Esophagus (tissue), 2 donors: ENCODE measurements at regions not wholly inside any gene's neighbourhood (a gene's known extent, or its start where the extent isn't known, plus 50 kb on each side); places are given as distances from the start of the nearest gene placed in this dataset.

Source experiments
- H3K27ac ChIP-seq, 2 donors: one replicate each; pipeline ENCODE4 v1.5.1; 2013; ENCODE audit warnings: low read depth in 2 of 2, mild to moderate bottlenecking in 2 of 2, inconsistent platforms in 1 of 2, low read length in 1 of 2, moderate library complexity in 1 of 2
- H3K27me3 ChIP-seq, 2 donors: one replicate each; pipeline ENCODE4 v1.6.1; 2013; ENCODE audit warnings: low read length in 2 of 2, control low read depth in 1 of 2, mild to moderate bottlenecking in 1 of 2; ENCODE audit not compliant: insufficient read depth in 2 of 2, control insufficient read depth in 1 of 2
- H3K36me3 ChIP-seq, 2 donors: one replicate each; pipeline ENCODE4 v1.6.1; 2013; ENCODE audit warnings: low read length in 1 of 2; ENCODE audit not compliant: control insufficient read depth in 2 of 2, insufficient read depth in 2 of 2
- H3K4me1 ChIP-seq, 2 donors: one replicate each; pipeline ENCODE4 v1.6.1; 2013; ENCODE audit warnings: low read length in 1 of 2; ENCODE audit not compliant: control insufficient read depth in 2 of 2, insufficient read depth in 2 of 2
- H3K4me3 ChIP-seq, 2 donors: one replicate each; pipeline ENCODE4 v1.5.1; 2013; ENCODE audit warnings: low read length in 2 of 2, mild to moderate bottlenecking in 2 of 2, low read depth in 1 of 2, moderate library complexity in 1 of 2
- H3K9me3 ChIP-seq, 2 donors: one replicate each; pipeline ENCODE4 v1.6.1; 2013; ENCODE audit warnings: mild to moderate bottlenecking in 2 of 2, low read depth in 1 of 2, low read length in 1 of 2, moderate library complexity in 1 of 2; ENCODE audit not compliant: control insufficient read depth in 2 of 2, insufficient read depth in 1 of 2
- WGBS, 2 donors: extraction: QIAGEN DNeasy Blood & Tissue Kit; methylation state at CpG; one replicate each; pipeline ENCODE4 v1.1.7; 2013; 5-methylcytosine and 5-hydroxymethylcytosine counted together
- donor health status: healthy with polysubstance abuse.
- donor health status: Bipolar disorder and iron deficiency.

GRCh38 chr11:122524898-122525297 is 130.6 kb upstream of the UBASH3B start:
- WGBS, 2 donors: 67 to 78% methylated on average over 2 of the region's 2 CpGs
- Histone ChIP-seq H3K9me3 (no peaks in the 10 kb centered on the region), H3K36me3 (no peaks in the 10 kb centered on the region)

DNA sequence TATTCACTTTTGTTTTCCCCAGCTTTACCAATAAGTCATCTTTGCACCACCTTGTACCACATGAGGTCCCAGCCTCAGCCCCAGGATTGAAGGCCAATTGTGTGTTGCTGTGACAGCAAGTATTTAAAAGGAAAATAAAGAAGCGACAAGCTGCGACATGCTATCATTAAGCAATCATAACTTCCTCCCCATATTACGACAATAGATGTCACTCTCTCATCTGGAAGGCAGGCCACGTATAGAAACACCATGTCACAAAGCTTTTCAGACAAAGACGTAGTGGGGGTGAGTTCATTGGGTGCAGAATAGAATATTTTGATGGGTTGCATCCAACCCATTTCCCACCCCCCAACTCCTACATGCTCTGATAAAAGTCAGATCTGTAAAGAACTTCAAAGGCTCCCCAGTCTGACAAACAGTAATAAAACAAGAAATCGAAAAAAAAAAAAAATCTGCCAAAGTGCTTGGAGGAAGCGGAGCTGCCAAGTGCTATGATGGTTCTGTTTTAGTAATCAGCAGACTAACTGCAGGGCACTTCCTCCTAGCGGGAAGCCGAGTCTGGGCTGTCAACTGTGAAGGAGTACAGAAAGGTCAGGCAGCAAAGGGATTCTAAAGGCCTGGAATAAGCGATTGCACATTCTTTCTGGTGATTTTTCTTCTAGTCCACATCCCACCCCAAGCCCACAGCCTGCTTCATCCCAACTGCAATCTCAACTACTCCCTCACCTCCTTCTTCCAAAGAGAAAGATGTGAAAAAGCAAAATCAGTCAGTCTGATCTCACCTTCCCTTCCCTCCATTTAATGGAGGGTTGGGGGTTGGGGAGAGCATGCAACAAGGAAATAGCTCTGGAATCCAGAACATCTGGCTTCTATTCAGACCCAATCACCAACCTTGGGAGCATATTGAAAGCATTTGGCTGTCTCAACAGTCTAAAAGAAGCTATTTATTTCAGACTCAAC is 131.4 kb upstream of the UBASH3B start:
- no peaks in the 10 kb centered on the region for H3K36me3 ChIP-seq
- no peak overlapping the region for H3K4me3 ChIP-seq
- no peaks in the 10 kb centered on the region for H3K9me3 ChIP-seq
- H3K27me3 ChIP-seq: no peaks in the 10 kb centered on the region
- H3K27ac ChIP-seq: no peak overlapping the region
- H3K4me1 ChIP-seq: no peaks in the 10 kb centered on the region
- WGBS, 2 donors: 40 to 49% methylated on average over 10 of the region's 10 CpGs

More at GRCh38 chr11:122524898-122525297, 130.6 kb upstream of the UBASH3B start:
- Histone ChIP-seq H3K4me1 (no peaks in the 10 kb centered on the region), H3K27ac (no peak overlapping the region), H3K4me3 (no peak overlapping the region), H3K27me3 (no peaks in the 10 kb centered on the region)

- H3K27me3 ChIP-seq: no peaks in the 10 kb centered on the region
- no peaks in the 10 kb centered on the region for H3K9me3 ChIP-seq
- no peak overlapping the region for H3K4me3 ChIP-seq
- no peak overlapping the region for H3K27ac ChIP-seq
- no peaks in the 10 kb centered on the region for H3K4me1 ChIP-seq
- H3K36me3 ChIP-seq: no peaks in the 10 kb centered on the region
- 61 to 73% methylated on average over 2 of the region's 2 CpGs for WGBS, 2 donors
Observed at GRCh38 chr11:122521626-122522025, 133.9 kb upstream of the UBASH3B start.

DNA sequence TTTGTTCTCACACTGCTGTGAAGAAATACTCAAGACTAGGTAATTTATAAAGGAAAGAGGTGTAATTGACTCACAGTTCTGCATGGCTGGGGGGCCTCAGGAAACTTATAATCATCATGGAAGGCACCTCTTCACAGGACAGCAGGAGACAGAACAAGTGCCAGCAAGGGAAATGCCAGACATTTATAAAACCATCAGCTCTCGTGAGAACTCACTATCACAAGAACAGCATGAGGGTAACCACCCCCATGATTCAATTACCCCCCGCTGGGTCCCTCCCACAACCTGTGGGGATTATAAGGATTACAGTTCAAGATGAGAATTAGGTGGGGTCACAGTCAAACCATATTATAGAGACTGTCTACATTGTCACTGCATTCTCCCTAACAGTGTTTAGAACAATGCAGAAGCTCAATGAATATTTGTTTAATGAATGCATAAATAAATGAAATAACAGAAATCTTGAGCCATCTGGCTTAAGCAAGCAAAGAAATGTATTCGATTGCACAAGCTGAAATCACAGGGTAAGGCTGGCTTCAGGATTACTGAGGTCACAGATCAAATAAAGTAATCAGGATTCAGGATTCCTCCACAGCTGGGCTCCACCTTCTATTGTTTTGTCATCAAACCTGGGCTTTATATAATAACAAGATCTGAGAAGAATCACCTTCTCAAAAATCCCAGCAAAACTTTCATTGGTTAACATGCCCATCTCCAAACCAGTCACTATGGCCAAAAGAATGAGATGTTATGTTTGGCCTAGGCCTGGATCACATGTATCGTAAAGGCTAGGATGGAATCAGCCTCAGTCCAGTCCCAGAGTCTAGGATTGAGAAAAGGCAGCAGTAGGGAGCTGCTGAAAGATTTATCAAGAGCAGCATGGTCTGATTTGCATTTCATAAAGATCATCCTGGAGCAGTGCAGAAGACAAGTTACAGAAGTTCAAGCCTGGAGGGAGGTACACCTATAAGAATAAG is 137.8 kb upstream of the UBASH3B start:
- Histone ChIP-seq H3K4me1 (no peaks in the 10 kb centered on the region), H3K27ac (no peak overlapping the region), H3K36me3 (no peaks in the 10 kb centered on the region), H3K4me3 (no peak overlapping the region), H3K9me3 (no peaks in the 10 kb centered on the region), H3K27me3 (no peaks in the 10 kb centered on the region)
- WGBS, 2 donors: 59 to 66% methylated on average over 4 of the region's 4 CpGs

DNA sequence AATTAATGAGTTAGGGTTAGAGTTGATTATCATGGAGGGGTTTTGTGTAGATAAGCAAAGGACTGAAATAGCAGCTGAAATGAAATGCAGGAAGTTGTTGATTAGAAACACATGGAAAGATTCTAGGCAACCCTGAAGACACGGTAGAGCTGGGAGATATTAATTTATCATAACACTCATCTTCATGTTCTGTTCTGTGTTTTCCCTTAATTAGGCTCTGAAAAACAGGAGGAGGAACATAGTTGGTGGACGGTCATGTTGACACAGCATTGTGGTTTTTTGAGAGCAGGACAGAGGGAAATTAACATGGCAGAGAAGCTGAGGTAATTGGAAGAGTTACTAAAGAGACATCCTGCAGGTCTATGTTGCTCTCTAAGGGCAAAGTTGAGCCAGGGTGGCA is 138.8 kb upstream of the UBASH3B start:
- H3K4me3 ChIP-seq: no peak overlapping the region
- H3K27ac ChIP-seq: no peak overlapping the region
- 46 to 56% methylated on average over 2 of the region's 2 CpGs for whole genome bisulfite sequencing, 2 donors

GRCh38 chr11:122513997-122514396 is 141.5 kb upstream of the UBASH3B start:
- no peak overlapping the region for H3K4me3 ChIP-seq
- no peaks in the 10 kb centered on the region for H3K4me1 ChIP-seq
- H3K27ac ChIP-seq: no peak overlapping the region
- 35 to 73% methylated on average over 2 of the region's 2 CpGs for WGBS, 2 donors
- H3K9me3 ChIP-seq: no peaks in the 10 kb centered on the region
- no peaks in the 10 kb centered on the region for H3K36me3 ChIP-seq
- H3K27me3 ChIP-seq: no peaks in the 10 kb centered on the region

More for the DNA sequence above, 138.8 kb upstream of the UBASH3B start:
- H3K36me3 ChIP-seq: no peaks in the 10 kb centered on the region
- H3K9me3 ChIP-seq: no peaks in the 10 kb centered on the region
- H3K4me1 ChIP-seq: no peaks in the 10 kb centered on the region
- H3K27me3 ChIP-seq: no peaks in the 10 kb centered on the region

GRCh38 chr11:122513328-122513727 is 142.2 kb upstream of the UBASH3B start:
- H3K36me3 ChIP-seq: no peaks in the 10 kb centered on the region
- WGBS, 2 donors: 72 to 74% methylated on average over 2 of the region's 2 CpGs

GRCh38 chr11:122512688-122513087 is 142.8 kb upstream of the UBASH3B start:
- Histone ChIP-seq H3K27ac (no peak overlapping the region), H3K4me3 (no peak overlapping the region), H3K9me3 (no peaks in the 10 kb centered on the region), H3K27me3 (no peaks in the 10 kb centered on the region), H3K4me1 (no peaks in the 10 kb centered on the region), H3K36me3 (no peaks in the 10 kb centered on the region)
- 88 to 93% methylated on average over 2 of the region's 2 CpGs for WGBS, 2 donors

More at GRCh38 chr11:122513328-122513727, 142.2 kb upstream of the UBASH3B start:
- no peaks in the 10 kb centered on the region for H3K9me3 ChIP-seq
- no peak overlapping the region for H3K27ac ChIP-seq
- no peak overlapping the region for H3K4me3 ChIP-seq
- H3K27me3 ChIP-seq: no peaks in the 10 kb centered on the region
- H3K4me1 ChIP-seq: no peaks in the 10 kb centered on the region

GRCh38 chr11:122509899-122510298 is 145.6 kb upstream of the UBASH3B start:
- no peak overlapping the region for H3K4me3 ChIP-seq
- no peaks in the 10 kb centered on the region for H3K4me1 ChIP-seq
- no peaks in the 10 kb centered on the region for H3K36me3 ChIP-seq
- WGBS, 2 donors: 92 to 93% methylated on average over 15 of the region's 15 CpGs
- no peaks in the 10 kb centered on the region for H3K9me3 ChIP-seq
- H3K27ac ChIP-seq: no peak overlapping the region
- H3K27me3 ChIP-seq: no peaks in the 10 kb centered on the region
